H9 (cell line): ENCODE measurements at regions not wholly inside any gene's neighbourhood (a gene's known extent, or its start where the extent isn't known, plus 50 kb on each side); places are given as distances from the start of the nearest gene placed in this dataset.

ENCODE experiments used
- DNase-seq: peaks from one replicate; pipeline ENCODE4 v3.0.0-alpha.2; 2017
- H2AFZ ChIP-seq: one replicate; pipeline ENCODE4 v1.6.1; 2013; ENCODE audit warnings: mild to moderate bottlenecking, low read length, control low read depth, moderate library complexity
- H2AK5ac ChIP-seq: 2 replicates; pipeline ENCODE4 v1.6.1; 2013; ENCODE audit warnings: low read length, control low read depth, mixed read lengths; ENCODE audit not compliant: insufficient read length
- H2BK120ac ChIP-seq: one replicate; pipeline ENCODE4 v1.6.1; 2013; ENCODE audit warnings: low read depth, mild to moderate bottlenecking, low read length, control low read depth, inconsistent platforms; ENCODE audit not compliant: poor library complexity, severe bottlenecking
- H2BK12ac ChIP-seq: 2 replicates; pipeline ENCODE4 v1.6.1; 2013; ENCODE audit warnings: low read length, control low read depth, mixed read lengths, low read depth; ENCODE audit not compliant: insufficient read length
- H2BK15ac ChIP-seq: 2 replicates; pipeline ENCODE4 v1.6.1; 2013; ENCODE audit warnings: low read depth, low read length, control low read depth
- H2BK20ac ChIP-seq: one replicate; pipeline ENCODE4 v1.6.1; 2013; ENCODE audit warnings: low read depth, mild to moderate bottlenecking, low read length, control low read depth, inconsistent platforms; ENCODE audit not compliant: poor library complexity, severe bottlenecking
- H2BK5ac ChIP-seq: 2 replicates; pipeline ENCODE4 v1.6.1; 2013; ENCODE audit warnings: low read length, control low read depth, mixed read lengths; ENCODE audit not compliant: insufficient read length
- H3K14ac ChIP-seq: 2 replicates; pipeline ENCODE4 v1.6.1; 2013; ENCODE audit warnings: low read length, control low read depth; ENCODE audit not compliant: insufficient read depth
- H3K18ac ChIP-seq: 2 replicates; pipeline ENCODE4 v1.6.1; 2013; ENCODE audit warnings: low read depth, mild to moderate bottlenecking, mixed read lengths, low read length, control low read depth; ENCODE audit not compliant: insufficient read length
- H3K23ac ChIP-seq: 2 replicates; pipeline ENCODE4 v1.6.1; 2013; ENCODE audit warnings: low read length, control low read depth, mixed read lengths, low read depth; ENCODE audit not compliant: insufficient read length
- H3K23me2 ChIP-seq: 2 replicates; pipeline ENCODE4 v1.6.1; 2013; ENCODE audit warnings: low read depth, mild to moderate bottlenecking, mixed read lengths, low read length, control low read depth; ENCODE audit not compliant: insufficient read length, poor library complexity, severe bottlenecking
- H3K27ac ChIP-seq: 2 replicates; pipeline ENCODE4 v1.5.1; 2013; ENCODE audit warnings: low read length, control low read depth, mixed read lengths, low read depth; ENCODE audit not compliant: insufficient read length
- H3K27me3 ChIP-seq: 2 replicates; pipeline ENCODE4 v1.6.1; 2013; ENCODE audit warnings: low read length, control low read depth, inconsistent platforms; ENCODE audit not compliant: insufficient read depth
- H3K4ac ChIP-seq: 2 replicates; pipeline ENCODE4 v1.6.1; 2013; ENCODE audit warnings: low read depth, mild to moderate bottlenecking, control low read depth, inconsistent platforms, low read length, moderate library complexity
- H3K4me1 ChIP-seq: 2 replicates; pipeline ENCODE4 v1.6.1; 2013; ENCODE audit warnings: low read length, control low read depth, inconsistent platforms; ENCODE audit not compliant: insufficient read depth
- H3K4me2 ChIP-seq: 2 replicates; pipeline ENCODE4 v1.6.1; 2013; ENCODE audit warnings: low read length, control low read depth, mixed read lengths; ENCODE audit not compliant: insufficient read length, insufficient read depth
- H3K56ac ChIP-seq: 2 replicates; pipeline ENCODE4 v1.6.1; 2013; ENCODE audit warnings: low read depth, mild to moderate bottlenecking, mixed read lengths, low read length, control low read depth; ENCODE audit not compliant: insufficient read length
- H3K79me1 ChIP-seq: 2 replicates; pipeline ENCODE4 v1.6.1; 2013; ENCODE audit warnings: low read depth, mild to moderate bottlenecking, moderate library complexity, low read length, control low read depth, inconsistent platforms; ENCODE audit not compliant: insufficient read depth, poor library complexity, severe bottlenecking
- H3K79me2 ChIP-seq: 2 replicates; pipeline ENCODE4 v1.6.1; 2013; ENCODE audit warnings: low read length, control low read depth, inconsistent platforms; ENCODE audit not compliant: insufficient read depth
- H3K9ac ChIP-seq: 2 replicates; pipeline ENCODE4 v1.6.1; 2013; ENCODE audit warnings: low read length, control low read depth, mixed read lengths; ENCODE audit not compliant: insufficient read length; ENCODE audit errors: extremely low read depth
- H3K9me3 ChIP-seq: one replicate; pipeline ENCODE4 v1.6.1; 2013; ENCODE audit warnings: low read depth, low read length, inconsistent platforms; ENCODE audit not compliant: control insufficient read depth
- H3T11ph ChIP-seq: one replicate; pipeline ENCODE4 v1.6.1; 2013; ENCODE audit warnings: mild to moderate bottlenecking, low read length, control low read depth, inconsistent platforms
- H4K20me1 ChIP-seq: one replicate; pipeline ENCODE4 v1.6.1; 2013; ENCODE audit not compliant: control insufficient read depth, insufficient read length, insufficient read depth
- H4K5ac ChIP-seq: 2 replicates; pipeline ENCODE4 v1.6.1; 2013; ENCODE audit warnings: low read depth, mild to moderate bottlenecking, mixed read lengths, low read length, control low read depth; ENCODE audit not compliant: insufficient read length
- H4K8ac ChIP-seq: replicated peaks from 2 replicates; pipeline ENCODE4 v1.6.1; 2013; ENCODE audit warnings: low read length, control low read depth, mixed read lengths, low read depth; ENCODE audit not compliant: insufficient read length
- H4K91ac ChIP-seq: 2 replicates; pipeline ENCODE4 v1.6.1; 2013; ENCODE audit warnings: low read depth, mild to moderate bottlenecking, moderate library complexity, mixed read lengths, low read length, control low read depth; ENCODE audit not compliant: insufficient read length
- H3K27ac Mint-ChIP-seq, 3 experiments: 2 replicates in 2 of 3; 3 replicates in 1 of 3; pipeline ENCODE4 v1.8.0; 2020 to 2021; ENCODE audit warnings: mixed read lengths in 3 of 3, mild to moderate bottlenecking in 1 of 3, moderate library complexity in 1 of 3
- H3K27me3 Mint-ChIP-seq: 2 replicates; pipeline ENCODE4 v1.8.0; 2021; ENCODE audit warnings: low read depth, mild to moderate bottlenecking, moderate library complexity, mixed read lengths
- H3K36me3 Mint-ChIP-seq, 3 experiments: 2 replicates in 2 of 3; 3 replicates in 1 of 3; pipeline ENCODE4 v1.8.0; 2020 to 2021; ENCODE audit warnings: low read depth in 3 of 3, mixed read lengths in 3 of 3; ENCODE audit not compliant: insufficient read depth in 1 of 3
- H3K4me1 Mint-ChIP-seq, 2 experiments: 2 replicates each; pipeline ENCODE4 v1.8.0; 2020; ENCODE audit warnings: mixed read lengths in 2 of 2
- H3K4me3 Mint-ChIP-seq, 2 experiments: 2 replicates in 1 of 2; 3 replicates in 1 of 2; pipeline ENCODE4 v1.8.0; 2020 to 2021; ENCODE audit warnings: mild to moderate bottlenecking in 2 of 2, mixed read lengths in 2 of 2, moderate library complexity in 1 of 2
- H3K9me3 Mint-ChIP-seq, 2 experiments: 2 replicates in 1 of 2; 3 replicates in 1 of 2; pipeline ENCODE4 v1.8.0; 2020; ENCODE audit warnings: mild to moderate bottlenecking in 2 of 2, mixed read lengths in 2 of 2, moderate library complexity in 1 of 2
- CTCF ChIP-seq: fragments of 200-600 bp; sonication (generic); conservative IDR thresholded peaks from 3 replicates; pipeline ENCODE4 v1.8.0; 2021; ENCODE audit warnings: antibody characterized with exemption, mild to moderate bottlenecking
- WGBS: extraction: QIAGEN DNeasy Blood & Tissue Kit; methylation state at CpG from one replicate; pipeline ENCODE4 v1.1.7; 2013; ENCODE audit warnings: missing lambda C conversion rate, low lambda C conversion rate, mixed read lengths; ENCODE audit not compliant: insufficient read length; ENCODE audit errors: extremely low coverage; 5-methylcytosine and 5-hydroxymethylcytosine counted together

DNA sequence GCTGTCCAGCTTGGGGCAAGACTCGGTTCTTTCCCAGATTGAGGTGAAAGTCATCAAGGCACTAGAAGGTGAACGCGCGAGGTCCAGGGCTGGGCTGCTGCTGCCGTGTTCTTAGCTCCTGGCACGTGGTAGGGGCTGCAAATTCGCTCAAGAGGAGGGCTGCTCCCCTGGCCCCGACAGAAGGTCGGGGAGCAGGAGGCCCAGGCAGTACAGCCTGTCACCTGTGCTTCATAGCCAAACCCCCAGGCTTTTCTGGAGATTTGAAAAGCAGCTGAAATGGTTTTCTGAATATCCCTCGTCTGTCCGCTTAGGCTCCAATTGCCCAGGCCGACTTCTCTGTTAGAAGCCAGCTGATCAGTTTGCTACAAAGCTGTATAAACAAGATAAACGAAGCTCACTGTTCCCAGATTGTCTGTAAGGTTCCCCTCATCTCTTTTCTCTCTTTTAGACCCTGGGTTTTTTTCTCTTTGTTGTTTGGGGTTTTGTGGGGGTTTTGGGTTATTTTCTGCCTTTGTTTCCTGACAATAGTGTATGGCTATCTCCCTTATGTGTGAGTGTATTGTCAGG is 60.0 kb upstream of the STX18 start:
- Histone ChIP-seq H3K27me3 (no peaks in the 10 kb centered on the region), H3K27ac (no peak overlapping the region), H4K20me1 (no peaks in the 10 kb centered on the region), H3K56ac (no peak overlapping the region), H3K23ac (no peak overlapping the region), H3K4ac (no peak overlapping the region), H3K14ac (no peak overlapping the region; the same call in 1 of the 2 replicates), H3K4me1 (no peaks in the 10 kb centered on the region), H2AFZ (no peak overlapping the region), H2BK12ac (no peak overlapping the region), H3K9ac (no peak overlapping the region), H4K91ac (no peak overlapping the region), H2BK20ac (no peak overlapping the region), H3K9me3 (no peaks in the 10 kb centered on the region), H4K5ac (no peak overlapping the region), H3K23me2 (no peaks in the 10 kb centered on the region), H3K79me2 (no peaks in the 10 kb centered on the region), H2AK5ac (no peak overlapping the region), H2BK15ac (no peak overlapping the region), H3K79me1 (no peaks in the 10 kb centered on the region), H2BK120ac (no peak overlapping the region), H3K18ac (no peak overlapping the region), H3T11ph (no peak overlapping the region), H3K4me2 (no peak overlapping the region), H4K8ac (no peak overlapping the region), H2BK5ac (no peak overlapping the region)
- no CpG with 5 or more reads among the region's 13 CpGs for WGBS
- DNase-seq: no peak
- Mint-ChIP-seq H3K36me3 (peaks cover 0 to 8% (median 0%) of the 10 kb centered on the region in 3 experiments; a peak in 3 of 7 replicates), H3K27me3 (peaks cover 10% of the 10 kb centered on the region), H3K27ac (no peak overlapping the region), H3K9me3 (no peaks in the 10 kb centered on the region), H3K4me3 (no peak overlapping the region), H3K4me1 (peaks cover 6 to 16% of the 10 kb centered on the region in 2 experiments)
- no peak for TF ChIP-seq CTCF
